ENCODE measurements at regions not wholly inside any gene's neighbourhood (a gene's known extent, or its start where the extent isn't known, plus 50 kb on each side); places are given as distances from the start of the nearest gene placed in this dataset.
"Not testable (repeated sequence)": the region's sequence is repeated elsewhere in the genome, so short reads cannot be mapped to it uniquely, and the experiment has no call there.

GRCh38 chr5:135094339-135095051 is 60.5 kb upstream of the PITX1 start:
- in situ Hi-C loops (cut with MboI) (no loop called here), intact Hi-C loops (cut with micrococcal nuclease; ENCODE audit: unreplicated experiment) (no loop called here)
- Histone ChIP-seq H2AFZ (ENCODE audit: control insufficient read depth, low read depth, low read length) (no peak overlapping the region), H3K27me3 (replicated peaks in 1 of 2; ENCODE audit: control insufficient read depth in 2 of 2, insufficient read depth in 2 of 2, low read length in 1 of 2) (peaks cover 0 to 6% of the 10 kb centered on the region in 2 experiments), H3K9ac (ENCODE audit: control insufficient read depth, insufficient read depth, low read length) (no peak overlapping the region), H3K79me2 (ENCODE audit: control insufficient read depth, insufficient read depth, low read length) (no peaks in the 10 kb centered on the region), H3K4me2 (ENCODE audit: control insufficient read depth, insufficient read depth) (no peak overlapping the region), H3K9me3 (replicated peaks; ENCODE audit: control insufficient read depth, insufficient read depth, low read length) (no peaks in the 10 kb centered on the region), H3K27ac (ENCODE audit: control insufficient read depth, insufficient read depth) (no peak overlapping the region), H3K4me1 (ENCODE audit: control insufficient read depth, insufficient read depth, low read length) (no peaks in the 10 kb centered on the region), H3K4me3 (no peak overlapping the region), H3K36me3 (ENCODE audit: control insufficient read depth in 2 of 2, insufficient read depth in 2 of 2, low read length in 1 of 2) (no peaks in the 10 kb centered on the region), H4K20me1 (ENCODE audit: control insufficient read depth, insufficient read depth) (no peaks in the 10 kb centered on the region)
- ChIA-PET POLR2A (no interaction called here), CTCF (no interaction called here), RAD21 (ENCODE audit: unreplicated experiment) (no interaction called here), SMC1A (ENCODE audit: uncharacterized antibody, unreplicated experiment) (interaction anchor here (1.2 kb wide), 1 partner anchor 16 kb away, joined by 3 read pairs; no protein-coding TSS in a partner anchor)
- 27% methylated on average over 6 of the region's 6 CpGs for WGBS (ENCODE audit: insufficient coverage, insufficient replicate concordance, low lambda C conversion rate, missing lambda C conversion rate)
- no TSS peak for BruUV-seq (replicated peaks)
- no peak for TF ChIP-seq WRNIP1 (IDR thresholded peaks at IDR 0.05; ENCODE audit: borderline replicate concordance, low read depth, low read length)
- TF ChIP-seq SPI1 (IDR thresholded peaks at IDR 0.05; ENCODE audit: borderline replicate concordance, insufficient read depth, low read depth, low read length): no peak
- no peak for TF ChIP-seq CREM (IDR thresholded peaks at IDR 0.05; ENCODE audit: low read depth)
- no peak for TF ChIP-seq POLR2AphosphoS2 (IDR thresholded peaks at IDR 0.05; ENCODE audit: low read depth, low read length)
- TF ChIP-seq NRF1 (conservative IDR thresholded peaks at IDR 0.05; ENCODE audit: low read depth, low read length): no peak
- TF ChIP-seq SMARCA5 (IDR thresholded peaks at IDR 0.05): no peak
- no peak for TF ChIP-seq STAT1 (conservative IDR thresholded peaks at IDR 0.05)
- TF ChIP-seq JUND (IDR thresholded peaks at IDR 0.05; ENCODE audit: low read depth, low read length): no peak
- TF ChIP-seq BACH1 (IDR thresholded peaks at IDR 0.05; ENCODE audit: borderline replicate concordance): no peak
- TF ChIP-seq CHD1 (IDR thresholded peaks at IDR 0.05; ENCODE audit: low read depth, low read length): no peak
- no peak for TF ChIP-seq HDGF (IDR thresholded peaks at IDR 0.05)
- no peak for TF ChIP-seq EZH2 (IDR thresholded peaks at IDR 0.05; ENCODE audit: borderline replicate concordance, control insufficient read depth, low read depth, low read length)
- no peak for TF ChIP-seq MLLT1 (IDR thresholded peaks at IDR 0.05)
- no peak for TF ChIP-seq SMAD5 (IDR thresholded peaks at IDR 0.05; ENCODE audit: low read depth)
- TF ChIP-seq, protein P1, sequence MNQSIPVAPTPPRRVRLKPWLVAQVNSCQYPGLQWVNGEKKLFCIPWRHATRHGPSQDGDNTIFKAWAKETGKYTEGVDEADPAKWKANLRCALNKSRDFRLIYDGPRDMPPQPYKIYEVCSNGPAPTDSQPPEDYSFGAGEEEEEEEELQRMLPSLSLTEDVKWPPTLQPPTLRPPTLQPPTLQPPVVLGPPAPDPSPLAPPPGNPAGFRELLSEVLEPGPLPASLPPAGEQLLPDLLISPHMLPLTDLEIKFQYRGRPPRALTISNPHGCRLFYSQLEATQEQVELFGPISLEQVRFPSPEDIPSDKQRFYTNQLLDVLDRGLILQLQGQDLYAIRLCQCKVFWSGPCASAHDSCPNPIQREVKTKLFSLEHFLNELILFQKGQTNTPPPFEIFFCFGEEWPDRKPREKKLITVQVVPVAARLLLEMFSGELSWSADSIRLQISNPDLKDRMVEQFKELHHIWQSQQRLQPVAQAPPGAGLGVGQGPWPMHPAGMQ (IDR thresholded peaks at IDR 0.05; ENCODE audit: borderline replicate concordance): no peak
- no peak for TF ChIP-seq CBX3 (IDR thresholded peaks at IDR 0.05; ENCODE audit: borderline replicate concordance, low read depth)
- no peak for ATAC-seq
- FAIRE-seq: no peak
- no peak for DNase-seq (ENCODE audit: low read depth, low spot score)

DNA sequence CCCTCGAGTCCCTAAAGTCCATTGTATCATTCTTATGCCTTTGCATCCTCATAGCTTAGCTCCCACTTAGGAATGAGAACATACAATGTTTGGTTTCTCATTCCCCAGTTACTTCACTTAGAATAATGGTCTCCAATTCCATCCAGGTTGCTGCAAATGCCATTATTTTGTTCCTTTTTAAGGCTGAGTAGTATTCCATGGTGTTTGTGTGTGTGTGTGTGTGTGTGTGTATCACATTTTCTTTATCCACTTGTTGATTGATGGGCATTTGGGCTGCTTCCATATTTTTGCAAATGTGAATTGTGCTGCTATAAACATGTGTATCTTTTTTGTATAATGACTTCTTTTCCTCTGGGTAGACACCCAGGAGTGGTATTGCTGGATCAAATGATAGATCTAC is 59.5 kb upstream of the PITX1 start:
- BruUV-seq (replicated peaks); POLR2A ChIA-PET; RAD21 ChIA-PET (ENCODE audit: unreplicated experiment); H3K4me2 ChIP-seq (ENCODE audit: control insufficient read depth, insufficient read depth); H4K20me1 ChIP-seq (ENCODE audit: control insufficient read depth, insufficient read depth); FAIRE-seq; H3K27ac ChIP-seq (ENCODE audit: control insufficient read depth, insufficient read depth); in situ Hi-C loops (cut with MboI); H3K4me1 ChIP-seq (ENCODE audit: control insufficient read depth, insufficient read depth, low read length); DNase-seq (ENCODE audit: low read depth, low spot score); H3K4me3 ChIP-seq; ATAC-seq; H3K27me3 ChIP-seq (replicated peaks in 1 of 2; ENCODE audit: control insufficient read depth in 2 of 2, insufficient read depth in 2 of 2, low read length in 1 of 2); H3K36me3 ChIP-seq (ENCODE audit: control insufficient read depth in 2 of 2, insufficient read depth in 2 of 2, low read length in 1 of 2); CTCF ChIA-PET; H2AFZ ChIP-seq (ENCODE audit: control insufficient read depth, low read depth, low read length); H3K9ac ChIP-seq (ENCODE audit: control insufficient read depth, insufficient read depth, low read length); H3K9me3 ChIP-seq (replicated peaks; ENCODE audit: control insufficient read depth, insufficient read depth, low read length); H3K79me2 ChIP-seq (ENCODE audit: control insufficient read depth, insufficient read depth, low read length); intact Hi-C loops (cut with micrococcal nuclease; ENCODE audit: unreplicated experiment): not testable (repeated sequence)
- SMC1A ChIA-PET (ENCODE audit: uncharacterized antibody, unreplicated experiment): interaction anchor here (0.7 kb wide), 1 partner anchor 67 kb away, joined by 3 read pairs; no protein-coding TSS in a partner anchor
- WGBS (ENCODE audit: insufficient coverage, insufficient replicate concordance, low lambda C conversion rate, missing lambda C conversion rate): 0% methylated on average over 1 of the region's 1 CpG
